OCI-LY7 (cell line): ENCODE measurements at regions not wholly inside any gene's neighbourhood (a gene's known extent, or its start where the extent isn't known, plus 50 kb on each side); places are given as distances from the start of the nearest gene placed in this dataset.
"Not testable (repeated sequence)": the region's sequence is repeated elsewhere in the genome, so short reads cannot be mapped to it uniquely, and the experiment has no call there.

Source experiments
- BruUV-seq: library from RNA; stranded (reverse); fragments of 400-500 nt; replicated peaks from 2 replicates; lab custom pipeline; 2021; lab: Mats Ljungman, UMichigan
- CTCF ChIA-PET: fragments of 300-600 bp; sonication (Branson Sonifier 250); formaldehyde crosslinking; loops from one replicate; lab custom pipeline; 2022; ENCODE audit warnings: antibody characterized with exemption; ENCODE audit not compliant: unreplicated experiment; lab: Charles Lee
- POLR2A ChIA-PET: fragments of 300-600 bp; sonication (Branson Sonifier 250); formaldehyde crosslinking; loops from one replicate; lab custom pipeline; 2022; ENCODE audit warnings: antibody characterized with exemption; lab: Charles Lee
- DNase-seq: peaks from one replicate; pipeline ENCODE4 v3.0.0-alpha.2; 2015; ENCODE audit warnings: low spot score
- H2AFZ ChIP-seq: fragments of 200-600 bp; sonication (generic), shearing (Covaris generic); 2 replicates; pipeline ENCODE4 v1.6.1; 2014; ENCODE audit warnings: mild to moderate bottlenecking, antibody characterized with exemption, low read length, moderate library complexity
- H3K27ac ChIP-seq: fragments of 200-600 bp; sonication (generic); 2 replicates; pipeline ENCODE4 v1.5.1; 2014; ENCODE audit warnings: mixed run types, low read depth, mild to moderate bottlenecking, moderate library complexity, low read length, inconsistent platforms; ENCODE audit not compliant: poor library complexity, severe bottlenecking
- H3K36me3 ChIP-seq: fragments of 200-600 bp; sonication (generic); 2 replicates; pipeline ENCODE4 v1.6.1; 2014; ENCODE audit warnings: mild to moderate bottlenecking, antibody characterized with exemption, low read length, moderate library complexity, mixed read lengths; ENCODE audit not compliant: insufficient read depth
- H3K4me1 ChIP-seq: fragments of 200-600 bp; sonication (generic); 2 replicates; pipeline ENCODE4 v1.5.1; 2014; ENCODE audit warnings: mild to moderate bottlenecking, low read length; ENCODE audit not compliant: insufficient read depth, poor library complexity, severe bottlenecking
- H3K4me2 ChIP-seq: fragments of 200-600 bp; sonication (generic); 2 replicates; pipeline ENCODE4 v1.6.1; 2014; ENCODE audit warnings: mild to moderate bottlenecking, low read length
- H3K4me3 ChIP-seq: fragments of 200-600 bp; sonication (generic); 2 replicates; pipeline ENCODE4 v1.5.1; 2014; ENCODE audit warnings: mild to moderate bottlenecking, low read depth, low read length; ENCODE audit not compliant: poor library complexity, severe bottlenecking
- H3K79me2 ChIP-seq: fragments of 200-600 bp; sonication (generic); 2 replicates; pipeline ENCODE4 v1.6.1; 2016; ENCODE audit warnings: low read depth, mild to moderate bottlenecking, low read length, moderate library complexity, mixed read lengths; ENCODE audit not compliant: insufficient read depth
- H3K9me2 ChIP-seq: fragments of 200-600 bp; sonication (generic); 2 replicates; pipeline ENCODE4 v1.6.1; 2016; ENCODE audit warnings: mild to moderate bottlenecking, low read length, mixed read lengths; ENCODE audit not compliant: insufficient read depth
- H3K9me3 ChIP-seq: fragments of 200-600 bp; sonication (generic); 2 replicates; pipeline ENCODE4 v1.6.1; 2014; ENCODE audit warnings: mild to moderate bottlenecking, mixed run types, low read length, mixed read lengths
- H4K20me1 ChIP-seq: fragments of 200-600 bp; sonication (generic); 2 replicates; pipeline ENCODE4 v1.6.1; 2014; ENCODE audit warnings: mild to moderate bottlenecking, antibody characterized with exemption, low read length, moderate library complexity, mixed read lengths; ENCODE audit not compliant: insufficient read depth
- CTCF ChIP-seq: fragments of 200-600 bp; sonication (generic); conservative IDR thresholded peaks from 2 replicates; pipeline ENCODE4 v1.5.1; 2014; ENCODE audit warnings: mild to moderate bottlenecking, antibody characterized with exemption, low read length, moderate library complexity, mixed read lengths
- EZH2phosphoT487 ChIP-seq: fragments of 200-600 bp; sonication (generic); IDR thresholded peaks from 2 replicates; pipeline ENCODE4 v1.6.1; 2018; ENCODE audit warnings: low read depth, borderline replicate concordance, mild to moderate bottlenecking, mixed run types, antibody characterized with exemption, low read length, moderate library complexity, mixed read lengths
- intact Hi-C: fragments of 100-400 bp; cut with micrococcal nuclease; formaldehyde crosslinking; loops from one replicate; pipeline ENCODE4 v1.10.0; 2022; ENCODE audit not compliant: unreplicated experiment

GRCh38 chr2:22143840-22144239, 1020.1 kb downstream of the TDRD15 start:
- no peaks in the 10 kb centered on the region for H3K9me2 ChIP-seq
- H3K27ac ChIP-seq: no peak overlapping the region
- intact Hi-C loops: no loop called here
- H2AFZ ChIP-seq: no peak overlapping the region
- POLR2A ChIA-PET: no interaction called here
- CTCF ChIA-PET: no interaction called here
- H4K20me1 ChIP-seq: no peaks in the 10 kb centered on the region
- DNase-seq: no peak
- H3K9me3 ChIP-seq: no peaks in the 10 kb centered on the region
- no peak for TF ChIP-seq EZH2phosphoT487
- no peak for TF ChIP-seq CTCF
- H3K4me1 ChIP-seq: no peaks in the 10 kb centered on the region
- no peak overlapping the region for H3K4me2 ChIP-seq
- BruUV-seq: no TSS peak
- H3K36me3 ChIP-seq: no peaks in the 10 kb centered on the region
- H3K79me2 ChIP-seq: no peaks in the 10 kb centered on the region
- H3K4me3 ChIP-seq: no peak overlapping the region

DNA sequence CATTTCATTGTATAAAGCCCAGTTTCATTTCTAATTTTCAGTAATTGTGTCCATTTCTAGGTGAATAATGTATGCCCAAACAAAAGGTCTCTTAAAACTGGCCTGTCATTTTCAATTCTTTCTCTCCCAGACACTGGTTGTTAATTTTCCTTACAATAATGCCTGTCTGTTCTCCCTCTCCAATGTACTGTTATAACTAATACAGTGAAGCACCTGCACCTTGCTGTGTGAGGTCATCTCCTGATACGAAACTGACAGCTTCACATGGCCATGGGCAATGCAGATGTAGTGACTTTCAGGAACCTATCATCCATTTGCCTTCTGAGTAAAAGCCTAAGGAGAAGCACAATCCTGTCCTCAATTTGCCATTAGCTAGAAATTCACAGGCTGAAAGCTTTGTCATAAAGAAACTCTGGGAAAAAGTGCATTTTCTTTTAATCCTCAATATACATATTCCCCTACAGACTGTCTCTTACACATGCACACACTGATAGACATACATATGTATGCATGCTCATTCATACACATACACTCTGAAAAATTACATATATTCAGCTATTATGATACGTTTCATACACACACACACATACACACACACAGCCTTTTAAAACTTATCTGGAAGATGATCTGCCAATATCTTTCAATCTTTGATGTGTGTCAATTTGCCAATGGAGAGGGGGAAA, 1030.3 kb downstream of the TDRD15 start:
- H2AFZ ChIP-seq: no peak overlapping the region
- no peaks in the 10 kb centered on the region for H3K9me2 ChIP-seq
- BruUV-seq: no TSS peak
- H3K9me3 ChIP-seq: no peaks in the 10 kb centered on the region
- H3K27ac ChIP-seq: no peak overlapping the region
- no peaks in the 10 kb centered on the region for H3K79me2 ChIP-seq
- H3K4me1 ChIP-seq: no peaks in the 10 kb centered on the region
- H4K20me1 ChIP-seq: no peaks in the 10 kb centered on the region
- H3K4me2 ChIP-seq: no peak overlapping the region
- TF ChIP-seq EZH2phosphoT487: no peak
- no peak for TF ChIP-seq CTCF
- ChIA-PET CTCF (no interaction called here), POLR2A (no interaction called here)
- H3K36me3 ChIP-seq: no peaks in the 10 kb centered on the region
- intact Hi-C loops: no loop called here
- no peak overlapping the region for H3K4me3 ChIP-seq
- no peak for DNase-seq

- H3K9me3 ChIP-seq, H3K4me2 ChIP-seq, BruUV-seq, H3K79me2 ChIP-seq, H2AFZ ChIP-seq, DNase-seq, H3K4me1 ChIP-seq, H3K27ac ChIP-seq, CTCF ChIA-PET, H3K36me3 ChIP-seq, H4K20me1 ChIP-seq, POLR2A ChIA-PET, H3K4me3 ChIP-seq, H3K9me2 ChIP-seq, intact Hi-C loops: not testable (repeated sequence)
Observed at GRCh38 chr2:22156661-22157060, 1032.9 kb downstream of the TDRD15 start.
